Lower leg skin (tissue), 4 donors: ENCODE measurements at regions not wholly inside any gene's neighbourhood (a gene's known extent, or its start where the extent isn't known, plus 50 kb on each side); places are given as distances from the start of the nearest gene placed in this dataset.
"Not testable (repeated sequence)": the region's sequence is repeated elsewhere in the genome, so short reads cannot be mapped to it uniquely, and the experiment has no call there.

Experiments used
- DNase-seq, 2 donors: peaks; one replicate each; pipeline ENCODE4 v3.0.0-alpha.2; 2019; ENCODE audit warnings: low spot score in 2 of 2
- H3K4me3 ChIP-seq: fragments of 200-600 bp; sonication (generic); 2 replicates; pipeline ENCODE4 v1.5.1; 2017; ENCODE audit warnings: mild to moderate bottlenecking, low read depth; ENCODE audit not compliant: poor library complexity, severe bottlenecking
- POLR2A ChIP-seq, 2 donors: fragments of 450-650 bp; IDR thresholded peaks; one replicate each; pipeline ENCODE4 v1.6.1; 2016 to 2017; ENCODE audit warnings: antibody characterized with exemption in 2 of 2, mild to moderate bottlenecking in 1 of 2, moderate library complexity in 1 of 2
- WGBS, 2 donors: methylation state at CpG; one replicate each; pipeline ENCODE4 v1.1.5; 2018; 5-methylcytosine and 5-hydroxymethylcytosine counted together
- intact Hi-C: fragments of 100-400 bp; cut with DNase I; formaldehyde crosslinking; loops from one replicate; pipeline ENCODE4 v1.15.0; 2023; ENCODE audit warnings: low total_unique reads
- TF ChIP-seq, protein P1 (sequence below), 3 donors: fragments of 450-650 bp; IDR thresholded peaks; one replicate each; pipeline ENCODE4 v1.5.1; 2016; ENCODE audit warnings: antibody characterized with exemption in 3 of 3, mild to moderate bottlenecking in 3 of 3, moderate library complexity in 2 of 3

- WGBS, 2 donors: 93 to 96% methylated on average over 8 of the region's 8 CpGs
- no peak overlapping the region for H3K4me3 ChIP-seq
- no peak for DNase-seq
- intact Hi-C loops: no loop called here
- TF ChIP-seq POLR2A (IDR thresholded peaks at IDR 0.05): no peak
- TF ChIP-seq, protein P1, sequence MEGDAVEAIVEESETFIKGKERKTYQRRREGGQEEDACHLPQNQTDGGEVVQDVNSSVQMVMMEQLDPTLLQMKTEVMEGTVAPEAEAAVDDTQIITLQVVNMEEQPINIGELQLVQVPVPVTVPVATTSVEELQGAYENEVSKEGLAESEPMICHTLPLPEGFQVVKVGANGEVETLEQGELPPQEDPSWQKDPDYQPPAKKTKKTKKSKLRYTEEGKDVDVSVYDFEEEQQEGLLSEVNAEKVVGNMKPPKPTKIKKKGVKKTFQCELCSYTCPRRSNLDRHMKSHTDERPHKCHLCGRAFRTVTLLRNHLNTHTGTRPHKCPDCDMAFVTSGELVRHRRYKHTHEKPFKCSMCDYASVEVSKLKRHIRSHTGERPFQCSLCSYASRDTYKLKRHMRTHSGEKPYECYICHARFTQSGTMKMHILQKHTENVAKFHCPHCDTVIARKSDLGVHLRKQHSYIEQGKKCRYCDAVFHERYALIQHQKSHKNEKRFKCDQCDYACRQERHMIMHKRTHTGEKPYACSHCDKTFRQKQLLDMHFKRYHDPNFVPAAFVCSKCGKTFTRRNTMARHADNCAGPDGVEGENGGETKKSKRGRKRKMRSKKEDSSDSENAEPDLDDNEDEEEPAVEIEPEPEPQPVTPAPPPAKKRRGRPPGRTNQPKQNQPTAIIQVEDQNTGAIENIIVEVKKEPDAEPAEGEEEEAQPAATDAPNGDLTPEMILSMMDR (IDR thresholded peaks at IDR 0.05): no peak
These were observed 335.5 kb downstream of the MEX3B start for GRCh38 chr15:81710328-81710727.

DNA sequence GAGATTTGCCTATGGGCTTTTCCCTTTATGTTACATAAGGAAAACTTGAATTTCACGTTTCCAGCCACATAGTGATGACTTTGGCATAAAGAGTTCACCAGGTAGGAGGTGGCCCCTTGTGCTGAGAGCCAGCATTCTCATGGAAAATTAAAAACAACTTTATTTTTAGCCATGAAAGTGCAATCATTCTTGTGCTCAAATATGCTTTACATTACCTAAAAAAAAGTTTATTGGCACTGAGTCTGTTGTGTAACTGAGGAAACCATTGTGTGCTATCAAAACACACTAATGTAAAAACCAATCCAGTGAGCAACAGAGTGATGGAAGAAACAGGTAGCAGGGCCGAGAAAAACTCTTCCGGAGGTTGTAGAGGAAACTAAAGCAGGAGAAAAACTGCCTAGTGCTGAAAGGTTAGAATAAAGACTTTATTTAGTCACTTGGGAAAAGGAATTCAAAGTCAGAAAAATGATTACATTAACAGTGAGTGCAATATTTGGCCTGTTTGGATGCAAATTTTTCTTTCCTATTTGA, 332.9 kb upstream of the TMC3 start:
- WGBS, 2 donors: 31 to 34% methylated on average over 3 of the region's 3 CpGs
- DNase-seq, H3K4me3 ChIP-seq, intact Hi-C loops: not testable (repeated sequence)

DNA sequence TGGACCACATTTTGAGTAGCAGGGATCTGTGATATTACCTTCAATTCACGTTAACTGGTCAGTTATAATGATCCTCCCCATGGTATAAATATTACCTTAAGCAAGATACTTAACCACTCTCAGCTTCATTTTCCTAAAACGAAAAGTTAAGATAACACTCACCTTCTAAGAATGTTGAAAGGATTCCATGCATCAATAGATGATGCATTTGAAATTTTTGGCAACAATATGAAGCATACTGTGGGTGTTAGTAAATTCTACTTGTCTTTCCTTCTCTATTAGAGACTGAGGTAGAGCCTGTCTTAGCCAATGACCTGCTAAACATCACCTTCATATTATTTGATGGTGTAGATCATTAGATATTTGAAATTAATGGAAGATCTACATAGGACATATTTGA, 331.7 kb upstream of the TMC3 start:
- intact Hi-C loops, DNase-seq, H3K4me3 ChIP-seq: not testable (repeated sequence)
- WGBS, 2 donors: 65 to 75% methylated on average over 2 of the region's 2 CpGs

GRCh38 chr15:81686021-81686420, 312.0 kb upstream of the TMC3 start:
- intact Hi-C loops: no loop called here
- TF ChIP-seq, protein P1 (IDR thresholded peaks at IDR 0.05): no peak
- TF ChIP-seq POLR2A (IDR thresholded peaks at IDR 0.05): no peak
- WGBS, 2 donors: 83 to 84% methylated on average over 4 of the region's 4 CpGs
- DNase-seq: no peak
- H3K4me3 ChIP-seq: no peak overlapping the region

- intact Hi-C loops: no loop called here
These were observed 311.2 kb upstream of the TMC3 start for GRCh38 chr15:81685237-81685636.

DNA sequence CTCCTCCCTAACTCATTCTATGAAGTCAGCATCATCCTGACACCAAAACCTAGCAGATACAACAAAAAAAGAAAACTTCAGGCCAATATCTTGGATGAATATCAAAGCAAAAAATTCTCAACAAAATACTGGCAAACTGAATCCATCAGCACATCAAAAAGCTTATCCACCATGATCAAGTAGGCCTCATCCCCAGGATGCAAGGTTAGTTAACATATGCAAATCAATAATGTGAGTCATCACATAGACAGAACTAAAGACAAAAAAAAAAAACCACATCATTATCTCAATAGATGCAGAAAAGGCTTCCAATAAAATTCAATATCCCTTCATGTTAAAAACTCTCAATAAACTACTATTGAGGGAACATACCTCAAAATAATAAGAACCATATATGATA, 306.8 kb upstream of the TMC3 start:
- intact Hi-C loops: no loop called here
- no peak for DNase-seq
- no peak for TF ChIP-seq POLR2A (IDR thresholded peaks at IDR 0.05)
- TF ChIP-seq, protein P1 (IDR thresholded peaks at IDR 0.05): no peak
- no peak overlapping the region for H3K4me3 ChIP-seq

More at GRCh38 chr15:81685237-81685636, 311.2 kb upstream of the TMC3 start:
- no peak overlapping the region for H3K4me3 ChIP-seq
- no peak for DNase-seq
- no peak for TF ChIP-seq POLR2A (IDR thresholded peaks at IDR 0.05)
- TF ChIP-seq, protein P1 (IDR thresholded peaks at IDR 0.05): no peak

- TF ChIP-seq, protein P1 (IDR thresholded peaks at IDR 0.05): no peak
- no peak for TF ChIP-seq POLR2A (IDR thresholded peaks at IDR 0.05)
- WGBS, 2 donors: 0 to 4% methylated on average over 1 of the region's 1 CpG
- intact Hi-C loops: no loop called here
- H3K4me3 ChIP-seq: no peak overlapping the region
- no peak for DNase-seq
These were observed 292.8 kb upstream of the TMC3 start for GRCh38 chr15:81666839-81667238.
